ENCODE measurements at regions not wholly inside any gene's neighbourhood (a gene's known extent, or its start where the extent isn't known, plus 50 kb on each side); places are given as distances from the start of the nearest gene placed in this dataset.

DNA sequence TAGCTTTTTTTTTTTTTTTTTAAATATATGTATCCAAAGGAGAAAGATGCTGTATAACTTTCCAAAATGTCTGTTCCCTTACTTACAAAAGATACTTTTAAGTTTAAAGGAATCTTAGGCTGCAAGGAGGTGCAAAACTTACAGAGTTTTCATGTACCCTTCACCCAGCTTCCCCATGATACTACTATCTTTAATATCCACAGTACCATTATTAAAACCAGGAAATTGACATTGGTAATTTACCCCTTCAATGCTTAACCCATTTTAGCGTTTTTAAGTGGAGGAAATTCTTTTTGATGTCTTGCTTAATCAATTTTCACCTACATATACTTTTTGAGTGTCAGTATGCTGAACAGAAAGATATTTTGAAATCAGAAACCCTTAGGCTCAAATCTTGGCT, 310.9 kb downstream of the PRL start:
- Histone ChIP-seq H3K79me2 (ENCODE audit: insufficient read depth) (peaks cover 7% of the 10 kb centered on the region), H3K4me1 (ENCODE audit: control insufficient read depth in 1 of 2, insufficient read depth in 2 of 2, low read depth in 1 of 2, low read length in 1 of 2) (peaks cover 25 to 27% of the 10 kb centered on the region in 2 experiments), H3K4me3 (ENCODE audit: low read depth in 2 of 2, low read length in 1 of 2) (no peak overlapping the region), H3K27me3 (ENCODE audit: insufficient read depth) (no peaks in the 10 kb centered on the region), H3K27ac (ENCODE audit: low read depth in 2 of 2, low read length in 1 of 2) (no peak overlapping the region; a peak in 1 of 4 replicates), H3K36me3 (replicated peaks in 1 of 2; ENCODE audit: control insufficient read depth in 1 of 2, insufficient read depth in 2 of 2, low read length in 1 of 2) (no peaks in the 10 kb centered on the region), H3K9ac (no peak overlapping the region), H3K4me2 (no peak overlapping the region), H4K20me1 (ENCODE audit: insufficient read depth) (no peaks in the 10 kb centered on the region), H3K9me3 (no peaks in the 10 kb centered on the region), H2AFZ (ENCODE audit: low read depth) (no peak overlapping the region), H3K9me2 (no peaks in the 10 kb centered on the region), H3F3A (replicated peaks; ENCODE audit: insufficient read depth) (peaks cover 13% of the 10 kb centered on the region)
- TF ChIP-seq POLR2AphosphoS5 (IDR thresholded peaks at IDR 0.05; ENCODE audit: low read depth, low read length) (no peak), USF1 (IDR thresholded peaks at IDR 0.05; ENCODE audit: borderline replicate concordance, low read depth) (no peak), TEAD4 (IDR thresholded peaks at IDR 0.05; ENCODE audit: borderline replicate concordance, insufficient read depth) (no peak), NFIC (IDR thresholded peaks at IDR 0.05; ENCODE audit: borderline replicate concordance) (no peak), GABPA (IDR thresholded peaks at IDR 0.05; ENCODE audit: low read depth) (no peak), TCF12 (IDR thresholded peaks at IDR 0.05) (no peak), FOXM1 (IDR thresholded peaks at IDR 0.05; ENCODE audit: low read depth) (no peak), YY1 (IDR thresholded peaks at IDR 0.05; ENCODE audit: low read depth) (no peak), IRF3 (IDR thresholded peaks at IDR 0.05; ENCODE audit: low read depth, low read length) (no peak), RXRA (IDR thresholded peaks at IDR 0.05; ENCODE audit: borderline replicate concordance, low read depth) (no peak), MEF2A (IDR thresholded peaks at IDR 0.05; ENCODE audit: borderline replicate concordance, low read depth) (no peak), FOSL2 (IDR thresholded peaks at IDR 0.05; ENCODE audit: borderline replicate concordance, low read depth) (no peak), GATA2 (CRISPR knock-in tag; IDR thresholded peaks at IDR 0.05) (no peak), CTCF (IDR thresholded peaks at IDR 0.05) (no peak), JUND (IDR thresholded peaks at IDR 0.05) (no peak)
- TF ChIP-seq, protein P1, sequence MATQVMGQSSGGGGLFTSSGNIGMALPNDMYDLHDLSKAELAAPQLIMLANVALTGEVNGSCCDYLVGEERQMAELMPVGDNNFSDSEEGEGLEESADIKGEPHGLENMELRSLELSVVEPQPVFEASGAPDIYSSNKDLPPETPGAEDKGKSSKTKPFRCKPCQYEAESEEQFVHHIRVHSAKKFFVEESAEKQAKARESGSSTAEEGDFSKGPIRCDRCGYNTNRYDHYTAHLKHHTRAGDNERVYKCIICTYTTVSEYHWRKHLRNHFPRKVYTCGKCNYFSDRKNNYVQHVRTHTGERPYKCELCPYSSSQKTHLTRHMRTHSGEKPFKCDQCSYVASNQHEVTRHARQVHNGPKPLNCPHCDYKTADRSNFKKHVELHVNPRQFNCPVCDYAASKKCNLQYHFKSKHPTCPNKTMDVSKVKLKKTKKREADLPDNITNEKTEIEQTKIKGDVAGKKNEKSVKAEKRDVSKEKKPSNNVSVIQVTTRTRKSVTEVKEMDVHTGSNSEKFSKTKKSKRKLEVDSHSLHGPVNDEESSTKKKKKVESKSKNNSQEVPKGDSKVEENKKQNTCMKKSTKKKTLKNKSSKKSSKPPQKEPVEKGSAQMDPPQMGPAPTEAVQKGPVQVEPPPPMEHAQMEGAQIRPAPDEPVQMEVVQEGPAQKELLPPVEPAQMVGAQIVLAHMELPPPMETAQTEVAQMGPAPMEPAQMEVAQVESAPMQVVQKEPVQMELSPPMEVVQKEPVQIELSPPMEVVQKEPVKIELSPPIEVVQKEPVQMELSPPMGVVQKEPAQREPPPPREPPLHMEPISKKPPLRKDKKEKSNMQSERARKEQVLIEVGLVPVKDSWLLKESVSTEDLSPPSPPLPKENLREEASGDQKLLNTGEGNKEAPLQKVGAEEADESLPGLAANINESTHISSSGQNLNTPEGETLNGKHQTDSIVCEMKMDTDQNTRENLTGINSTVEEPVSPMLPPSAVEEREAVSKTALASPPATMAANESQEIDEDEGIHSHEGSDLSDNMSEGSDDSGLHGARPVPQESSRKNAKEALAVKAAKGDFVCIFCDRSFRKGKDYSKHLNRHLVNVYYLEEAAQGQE (IDR thresholded peaks at IDR 0.05; ENCODE audit: low read depth, low read length) = no peak
- TF ChIP-seq, protein P2, sequence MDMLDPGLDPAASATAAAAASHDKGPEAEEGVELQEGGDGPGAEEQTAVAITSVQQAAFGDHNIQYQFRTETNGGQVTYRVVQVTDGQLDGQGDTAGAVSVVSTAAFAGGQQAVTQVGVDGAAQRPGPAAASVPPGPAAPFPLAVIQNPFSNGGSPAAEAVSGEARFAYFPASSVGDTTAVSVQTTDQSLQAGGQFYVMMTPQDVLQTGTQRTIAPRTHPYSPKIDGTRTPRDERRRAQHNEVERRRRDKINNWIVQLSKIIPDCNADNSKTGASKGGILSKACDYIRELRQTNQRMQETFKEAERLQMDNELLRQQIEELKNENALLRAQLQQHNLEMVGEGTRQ (IDR thresholded peaks at IDR 0.05; ENCODE audit: borderline replicate concordance, low read depth, low read length) = no peak
- POLR2A ChIA-PET = no interaction called here
- DNase-seq = no peak
- 91% methylated on average over 1 of the region's 1 CpG for WGBS (ENCODE audit: low lambda C conversion rate)
- CTCF ChIA-PET = no interaction called here
